GM12878 (cell line): ENCODE measurements at regions not wholly inside any gene's neighbourhood (a gene's known extent, or its start where the extent isn't known, plus 50 kb on each side); places are given as distances from the start of the nearest gene placed in this dataset.

ENCODE experiments used
- ATAC-seq: fragments of 200-7000 bp; cut with Tn5 transposase; 3 replicates; pipeline ENCODE4 v1.9.1; 2020; ENCODE audit warnings: mild to moderate bottlenecking, moderate library complexity
- BruUV-seq: library from RNA; stranded (reverse); fragments of 400-500 nt; replicated peaks from 2 replicates; lab custom pipeline; 2021; lab: Mats Ljungman, UMichigan
- CTCF ChIA-PET: fragments of 300-600 bp; sonication (Branson Sonifier 250); formaldehyde crosslinking; extraction: SDS; loops from one replicate; lab custom pipeline; 2021; ENCODE audit warnings: inconsistent platforms; lab: Yijun Ruan, JAX
- POLR2A ChIA-PET: fragments of 350-600 bp; formaldehyde crosslinking; extraction: SDS; loops from one replicate; lab custom pipeline; 2021; ENCODE audit warnings: inconsistent platforms; lab: Charles Lee
- RAD21 ChIA-PET: fragments of 300-600 bp; sonication (Branson Sonifier 250); formaldehyde crosslinking; loops from one replicate; lab custom pipeline; 2023; ENCODE audit warnings: antibody characterized with exemption; ENCODE audit not compliant: unreplicated experiment; lab: Charles Lee
- SMC1A ChIA-PET: fragments of 300-600 bp; sonication (Branson Sonifier 250); formaldehyde crosslinking; loops from one replicate; lab custom pipeline; 2023; ENCODE audit not compliant: unreplicated experiment, uncharacterized antibody; lab: Charles Lee
- DNase-seq: peaks from one replicate; pipeline ENCODE4 v3.0.0-alpha.2; 2011; ENCODE audit warnings: low read depth, low spot score
- FAIRE-seq: peaks from 3 replicates; lab custom pipeline; 2011; peaks lifted over from hg19 to GRCh38; lab: Jason Lieb, UNC
- H2AFZ ChIP-seq: 2 replicates; pipeline ENCODE4 v1.6.0; 2011; ENCODE audit warnings: low read depth, low read length, control low read depth; ENCODE audit not compliant: control insufficient read depth
- H3K27ac ChIP-seq: 2 replicates; pipeline ENCODE4 v1.5.1; 2011; ENCODE audit warnings: control low read depth; ENCODE audit not compliant: control insufficient read depth, insufficient read depth
- H3K27me3 ChIP-seq, 2 experiments: replicated peaks in 1 of 2; 2 replicates each; pipeline versions ENCODE4 v1.6.0 to v1.6.1; 2011; ENCODE audit warnings: low read length in 1 of 2; ENCODE audit not compliant: control insufficient read depth in 2 of 2, insufficient read depth in 2 of 2
- H3K36me3 ChIP-seq, 2 experiments: 2 replicates each; pipeline ENCODE4 v1.5.1; 2011; ENCODE audit warnings: low read length in 1 of 2; ENCODE audit not compliant: control insufficient read depth in 2 of 2, insufficient read depth in 2 of 2
- H3K4me1 ChIP-seq: 2 replicates; pipeline ENCODE4 v1.6.1; 2011; ENCODE audit warnings: mild to moderate bottlenecking, low read length, moderate library complexity, mixed read lengths; ENCODE audit not compliant: control insufficient read depth, insufficient read depth
- H3K4me2 ChIP-seq: 2 replicates; pipeline ENCODE4 v1.6.0; 2011; ENCODE audit warnings: control low read depth; ENCODE audit not compliant: control insufficient read depth, insufficient read depth
- H3K4me3 ChIP-seq: fragments of 200-600 bp; sonication (generic); 2 replicates; pipeline ENCODE4 v1.5.1; 2016
- H3K79me2 ChIP-seq: 2 replicates; pipeline ENCODE4 v1.6.0; 2011; ENCODE audit warnings: low read length; ENCODE audit not compliant: control insufficient read depth, insufficient read depth
- H3K9ac ChIP-seq: 2 replicates; pipeline ENCODE4 v1.8.0; 2011; ENCODE audit warnings: low read length, control low read depth, mixed read lengths; ENCODE audit not compliant: control insufficient read depth, insufficient read depth
- H3K9me3 ChIP-seq: replicated peaks from 3 replicates; pipeline ENCODE4 v1.5.1; 2011; ENCODE audit warnings: mild to moderate bottlenecking, low read length; ENCODE audit not compliant: control insufficient read depth, insufficient read depth
- H4K20me1 ChIP-seq: 2 replicates; pipeline ENCODE4 v1.6.0; 2011; ENCODE audit not compliant: control insufficient read depth, insufficient read depth
- ESRRA ChIP-seq: IDR thresholded peaks from 2 replicates; pipeline ENCODE4 v1.6.1; 2012; ENCODE audit warnings: mild to moderate bottlenecking, low read length, improper control_type of control experiment
- MXI1 ChIP-seq: fragments of 150-350 bp; IDR thresholded peaks from 2 replicates; pipeline ENCODE4 v1.6.1; 2011; ENCODE audit warnings: low read depth, mild to moderate bottlenecking, inconsistent platforms, low read length, improper control_type of control experiment
- NFYB ChIP-seq: IDR thresholded peaks from 2 replicates; pipeline ENCODE4 v1.6.1; 2011; ENCODE audit warnings: low read depth, mild to moderate bottlenecking, low read length, improper control_type of control experiment, moderate library complexity; ENCODE audit not compliant: insufficient read depth
- RAD21 ChIP-seq: IDR thresholded peaks from 2 replicates; pipeline ENCODE4 v1.6.1; 2011; ENCODE audit warnings: mild to moderate bottlenecking, low read depth, low read length, moderate library complexity; ENCODE audit not compliant: insufficient read depth
- RB1 ChIP-seq: fragments of 450-650 bp; formaldehyde crosslinking; IDR thresholded peaks from 2 replicates; pipeline ENCODE4 v1.6.1; 2017; ENCODE audit warnings: mild to moderate bottlenecking, borderline replicate concordance
- SUZ12 ChIP-seq: fragments of 200-600 bp; sonication (generic); IDR thresholded peaks from one replicate; pipeline ENCODE4 v1.6.1; 2018; ENCODE audit warnings: antibody characterized with exemption, mild to moderate bottlenecking; ENCODE audit not compliant: unreplicated experiment
- WRNIP1 ChIP-seq: IDR thresholded peaks from 2 replicates; pipeline ENCODE4 v1.6.1; 2011; ENCODE audit warnings: low read depth, low read length, improper control_type of control experiment, borderline replicate concordance
- ZNF274 ChIP-seq: IDR thresholded peaks from one replicate; pipeline ENCODE4 v1.8.0; 2011; ENCODE audit not compliant: insufficient read length, insufficient read depth
- ZSCAN29 ChIP-seq: fragments of 450-650 bp; IDR thresholded peaks from 2 replicates; pipeline ENCODE4 v1.6.1; 2017; ENCODE audit warnings: mild to moderate bottlenecking, moderate library complexity
- WGBS: methylation state at CpG from one replicate; pipeline ENCODE4 v1.1.6; 2016; ENCODE audit warnings: low lambda C conversion rate; ENCODE audit not compliant: insufficient replicate concordance, insufficient coverage; ENCODE audit errors: missing lambda C conversion rate; 5-methylcytosine and 5-hydroxymethylcytosine counted together
- in situ Hi-C: fragments of 300-500 bp; cut with MboI; formaldehyde crosslinking; loops from 9 replicates; pipeline ENCODE4 v1.14.3; 2018; ENCODE audit warnings: mixed read lengths
- intact Hi-C: fragments of 100-400 bp; cut with micrococcal nuclease; formaldehyde crosslinking; loops from one replicate; pipeline ENCODE4 v1.14.2; 2022; ENCODE audit not compliant: unreplicated experiment
- TF ChIP-seq, protein P1 (sequence below): fragments of 450-650 bp; IDR thresholded peaks from 2 replicates; pipeline ENCODE4 v1.6.1; 2017; ENCODE audit warnings: mild to moderate bottlenecking, moderate library complexity
- TF ChIP-seq, protein P2 (sequence below): fragments of 450-650 bp; IDR thresholded peaks from 2 replicates; pipeline ENCODE4 v1.6.1; 2017; ENCODE audit warnings: mild to moderate bottlenecking, low read depth, inconsistent platforms; ENCODE audit not compliant: poor library complexity, severe bottlenecking

DNA sequence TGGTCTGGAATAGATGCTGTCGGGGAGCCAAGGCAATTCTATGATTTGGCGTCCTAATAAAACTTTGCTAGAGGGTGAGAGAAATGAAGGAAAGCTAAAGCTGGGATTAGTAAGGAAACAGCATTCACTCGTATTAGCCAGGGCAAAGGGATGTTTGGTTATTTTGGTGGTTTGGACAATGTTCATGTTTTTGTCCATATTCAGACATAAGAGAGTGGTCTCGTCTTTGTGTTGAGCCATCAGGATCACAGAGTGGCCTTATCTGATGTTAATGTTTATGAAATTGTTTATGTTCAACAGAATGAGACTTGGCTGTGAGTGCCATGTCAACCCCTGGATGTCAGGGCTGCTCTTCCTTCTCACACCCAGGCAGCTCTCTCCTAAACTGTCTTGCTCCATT, 58.9 kb upstream of the EPC2 start:
- no peak overlapping the region for H3K4me3 ChIP-seq
- RAD21 ChIA-PET, result no interaction called here
- TF ChIP-seq RAD21, result 0 out of 2 replicates have a peak, but pooled peaks have one; percentile 9
- no peak for TF ChIP-seq MXI1
- CTCF ChIA-PET, result interaction anchor here (0.6 kb wide), 1 partner anchor 596 kb away, joined by 3 read pairs; no protein-coding TSS in a partner anchor
- in situ Hi-C loops, result no loop called here
- DNase-seq (no peak), ATAC-seq (no peak), FAIRE-seq (no peak)
- no peaks in the 10 kb centered on the region for H4K20me1 ChIP-seq
- no TSS peak for BruUV-seq
- intact Hi-C loops, result no loop called here
- no peaks in the 10 kb centered on the region; a peak in 2 of 4 replicates for H3K27me3 ChIP-seq
- H3K79me2 ChIP-seq, result no peaks in the 10 kb centered on the region
- H3K4me1 ChIP-seq, result peaks cover 6% of the 10 kb centered on the region; the same call in 1 of the 2 replicates
- H3K36me3 ChIP-seq, result no peaks in the 10 kb centered on the region
- POLR2A ChIA-PET, result no interaction called here
- no peaks in the 10 kb centered on the region for H3K9me3 ChIP-seq
- H2AFZ ChIP-seq, result no peak overlapping the region
- no peak overlapping the region for H3K9ac ChIP-seq
- SMC1A ChIA-PET, result interaction anchor here (0.5 kb wide), 1 partner anchor 408 kb away, joined by 3 read pairs; no protein-coding TSS in a partner anchor
- no peak overlapping the region for H3K4me2 ChIP-seq
- H3K27ac ChIP-seq, result no peak overlapping the region
- 54% methylated on average over 4 of the region's 4 CpGs for WGBS

DNA sequence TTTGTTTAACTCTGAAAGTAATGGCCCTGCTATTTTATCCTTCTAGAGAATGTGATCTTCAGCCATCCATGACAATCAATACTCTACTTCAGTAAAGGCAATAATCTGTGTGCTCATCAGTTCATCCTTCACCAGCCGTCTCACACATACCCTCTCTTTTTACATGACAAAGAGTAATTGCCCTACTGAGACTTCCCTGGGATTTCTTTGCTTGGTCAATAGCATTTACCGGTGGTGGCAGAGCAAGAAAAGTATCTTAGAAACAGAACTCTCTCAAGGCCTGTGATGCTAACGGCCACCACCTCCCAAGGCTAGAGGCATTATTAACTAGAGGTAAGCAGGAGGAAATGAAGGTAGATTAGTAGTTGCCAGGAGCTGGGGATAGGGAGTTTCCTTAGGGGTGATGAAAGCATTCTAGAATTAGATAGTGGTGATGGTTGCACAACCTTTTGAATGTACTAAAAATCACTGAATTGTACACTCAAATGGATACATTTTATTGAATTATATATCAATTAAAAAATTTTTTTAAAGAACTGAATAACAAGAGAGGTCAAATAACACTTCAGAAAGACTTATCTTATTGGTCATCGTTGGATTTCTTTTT, 57.9 kb upstream of the EPC2 start:
- Histone ChIP-seq H3K27ac (no peak overlapping the region), H3K9ac (no peak overlapping the region), H3K9me3 (no peaks in the 10 kb centered on the region), H3K4me3 (no peak overlapping the region), H4K20me1 (no peaks in the 10 kb centered on the region), H3K27me3 (no peaks in the 10 kb centered on the region; a peak in 1 of 4 replicates), H3K4me1 (peaks cover 6% of the 10 kb centered on the region; the same call in 1 of the 2 replicates), H2AFZ (no peak overlapping the region), H3K79me2 (no peaks in the 10 kb centered on the region), H3K36me3 (no peaks in the 10 kb centered on the region), H3K4me2 (no peak overlapping the region)
- DNase-seq (no peak), FAIRE-seq (no peak), ATAC-seq (no peak)
- intact Hi-C loops, result no loop called here
- RAD21 ChIA-PET, result no interaction called here
- no TSS peak for BruUV-seq
- SMC1A ChIA-PET, result no interaction called here
- 56% methylated on average over 4 of the region's 4 CpGs for WGBS
- in situ Hi-C loops, result no loop called here
- POLR2A ChIA-PET, result no interaction called here
- CTCF ChIA-PET, result no interaction called here
- no peak for TF ChIP-seq ZNF274
- TF ChIP-seq, protein P1, sequence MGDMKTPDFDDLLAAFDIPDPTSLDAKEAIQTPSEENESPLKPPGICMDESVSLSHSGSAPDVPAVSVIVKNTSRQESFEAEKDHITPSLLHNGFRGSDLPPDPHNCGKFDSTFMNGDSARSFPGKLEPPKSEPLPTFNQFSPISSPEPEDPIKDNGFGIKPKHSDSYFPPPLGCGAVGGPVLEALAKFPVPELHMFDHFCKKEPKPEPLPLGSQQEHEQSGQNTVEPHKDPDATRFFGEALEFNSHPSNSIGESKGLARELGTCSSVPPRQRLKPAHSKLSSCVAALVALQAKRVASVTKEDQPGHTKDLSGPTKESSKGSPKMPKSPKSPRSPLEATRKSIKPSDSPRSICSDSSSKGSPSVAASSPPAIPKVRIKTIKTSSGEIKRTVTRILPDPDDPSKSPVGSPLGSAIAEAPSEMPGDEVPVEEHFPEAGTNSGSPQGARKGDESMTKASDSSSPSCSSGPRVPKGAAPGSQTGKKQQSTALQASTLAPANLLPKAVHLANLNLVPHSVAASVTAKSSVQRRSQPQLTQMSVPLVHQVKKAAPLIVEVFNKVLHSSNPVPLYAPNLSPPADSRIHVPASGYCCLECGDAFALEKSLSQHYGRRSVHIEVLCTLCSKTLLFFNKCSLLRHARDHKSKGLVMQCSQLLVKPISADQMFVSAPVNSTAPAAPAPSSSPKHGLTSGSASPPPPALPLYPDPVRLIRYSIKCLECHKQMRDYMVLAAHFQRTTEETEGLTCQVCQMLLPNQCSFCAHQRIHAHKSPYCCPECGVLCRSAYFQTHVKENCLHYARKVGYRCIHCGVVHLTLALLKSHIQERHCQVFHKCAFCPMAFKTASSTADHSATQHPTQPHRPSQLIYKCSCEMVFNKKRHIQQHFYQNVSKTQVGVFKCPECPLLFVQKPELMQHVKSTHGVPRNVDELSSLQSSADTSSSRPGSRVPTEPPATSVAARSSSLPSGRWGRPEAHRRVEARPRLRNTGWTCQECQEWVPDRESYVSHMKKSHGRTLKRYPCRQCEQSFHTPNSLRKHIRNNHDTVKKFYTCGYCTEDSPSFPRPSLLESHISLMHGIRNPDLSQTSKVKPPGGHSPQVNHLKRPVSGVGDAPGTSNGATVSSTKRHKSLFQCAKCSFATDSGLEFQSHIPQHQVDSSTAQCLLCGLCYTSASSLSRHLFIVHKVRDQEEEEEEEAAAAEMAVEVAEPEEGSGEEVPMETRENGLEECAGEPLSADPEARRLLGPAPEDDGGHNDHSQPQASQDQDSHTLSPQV, result no peak
- no peak for TF ChIP-seq RB1
- TF ChIP-seq, protein P2, sequence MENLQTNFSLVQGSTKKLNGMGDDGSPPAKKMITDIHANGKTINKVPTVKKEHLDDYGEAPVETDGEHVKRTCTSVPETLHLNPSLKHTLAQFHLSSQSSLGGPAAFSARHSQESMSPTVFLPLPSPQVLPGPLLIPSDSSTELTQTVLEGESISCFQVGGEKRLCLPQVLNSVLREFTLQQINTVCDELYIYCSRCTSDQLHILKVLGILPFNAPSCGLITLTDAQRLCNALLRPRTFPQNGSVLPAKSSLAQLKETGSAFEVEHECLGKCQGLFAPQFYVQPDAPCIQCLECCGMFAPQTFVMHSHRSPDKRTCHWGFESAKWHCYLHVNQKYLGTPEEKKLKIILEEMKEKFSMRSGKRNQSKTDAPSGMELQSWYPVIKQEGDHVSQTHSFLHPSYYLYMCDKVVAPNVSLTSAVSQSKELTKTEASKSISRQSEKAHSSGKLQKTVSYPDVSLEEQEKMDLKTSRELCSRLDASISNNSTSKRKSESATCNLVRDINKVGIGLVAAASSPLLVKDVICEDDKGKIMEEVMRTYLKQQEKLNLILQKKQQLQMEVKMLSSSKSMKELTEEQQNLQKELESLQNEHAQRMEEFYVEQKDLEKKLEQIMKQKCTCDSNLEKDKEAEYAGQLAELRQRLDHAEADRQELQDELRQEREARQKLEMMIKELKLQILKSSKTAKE, result no peak
- no peak for TF ChIP-seq WRNIP1
- TF ChIP-seq NFYB, result no peak
- no peak for TF ChIP-seq ESRRA
- TF ChIP-seq ZSCAN29, result no peak
- no peak for TF ChIP-seq SUZ12
